ENCODE measurements at regions not wholly inside any gene's neighbourhood (a gene's known extent, or its start where the extent isn't known, plus 50 kb on each side); places are given as distances from the start of the nearest gene placed in this dataset.

DNA sequence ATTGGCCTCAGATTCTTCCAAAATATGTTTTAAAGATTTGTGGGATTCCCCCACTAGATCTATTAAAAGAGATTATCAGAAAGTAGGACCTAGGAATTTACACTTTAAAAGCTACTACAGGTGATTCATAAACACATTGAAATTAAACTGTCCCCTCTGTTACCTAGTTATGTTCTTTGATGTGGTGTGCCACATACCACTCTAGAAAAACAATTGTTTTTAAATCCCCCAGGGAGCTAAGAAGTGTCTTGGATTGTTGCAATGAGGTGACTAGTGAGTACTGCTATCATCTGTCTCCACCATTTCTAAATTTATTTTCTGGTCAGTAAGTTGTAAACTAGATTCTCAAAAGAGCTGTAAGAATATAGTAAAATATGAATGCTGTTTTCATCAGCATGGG is 214.5 kb upstream of the DOK6 start:
- ATAC-seq (no peak), DNase-seq (no peak)
- H3K4me1 Mint-ChIP-seq, result no peaks in the 10 kb centered on the region
- H3K9me3 Mint-ChIP-seq, result no peaks in the 10 kb centered on the region
- no peak overlapping the region for H3K4me3 Mint-ChIP-seq
- no peaks in the 10 kb centered on the region for H3K27me3 Mint-ChIP-seq
- H3K27ac Mint-ChIP-seq, result no peak overlapping the region

DNA sequence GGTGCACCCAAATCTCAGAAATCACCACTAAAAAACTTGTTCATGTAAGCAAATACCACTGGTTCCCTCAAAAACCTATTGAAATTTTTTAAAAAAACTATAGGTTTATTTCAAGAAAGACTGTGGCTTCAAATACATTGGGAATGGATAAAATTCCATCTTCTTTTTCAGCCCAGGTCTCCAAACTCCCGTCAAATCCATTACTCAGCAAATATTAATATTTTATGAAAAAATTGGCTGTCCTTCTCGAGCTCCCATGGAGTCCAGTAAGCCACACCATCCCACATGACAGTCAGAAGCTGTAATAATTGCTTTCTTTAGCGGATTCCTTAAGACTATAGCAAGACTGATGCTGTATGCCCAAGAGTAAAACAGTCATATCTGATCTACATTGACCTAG is 204.4 kb upstream of the DOK6 start:
- no peak for ATAC-seq
- Mint-ChIP-seq H3K27me3 (no peaks in the 10 kb centered on the region), H3K4me3 (no peak overlapping the region), H3K4me1 (no peaks in the 10 kb centered on the region), H3K9me3 (no peaks in the 10 kb centered on the region), H3K27ac (no peak overlapping the region)
- DNase-seq, result no peak

DNA sequence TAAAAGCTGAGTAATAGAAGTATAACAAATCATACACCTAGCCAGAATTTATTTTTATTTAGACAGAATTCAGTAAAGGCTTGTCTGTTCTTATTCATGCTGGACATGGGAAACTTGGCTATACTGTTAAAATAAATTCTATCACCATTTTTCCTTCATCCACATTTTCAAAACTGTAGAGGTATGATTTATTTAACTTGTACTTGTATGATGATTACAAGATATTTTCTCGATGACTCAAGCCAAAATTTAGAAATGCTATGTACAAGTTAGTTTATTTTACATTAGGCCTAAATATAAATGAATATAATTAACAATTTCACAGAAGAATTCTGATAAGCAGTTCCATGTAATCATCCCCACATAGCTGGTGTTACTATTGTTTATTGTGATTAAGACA is 194.8 kb upstream of the DOK6 start:
- no peak overlapping the region for H3K27ac Mint-ChIP-seq
- ATAC-seq (no peak), DNase-seq (no peak)
- H3K9me3 Mint-ChIP-seq, result no peaks in the 10 kb centered on the region
- H3K4me1 Mint-ChIP-seq, result no peaks in the 10 kb centered on the region
- no peak overlapping the region for H3K4me3 Mint-ChIP-seq
- H3K27me3 Mint-ChIP-seq, result no peaks in the 10 kb centered on the region

DNA sequence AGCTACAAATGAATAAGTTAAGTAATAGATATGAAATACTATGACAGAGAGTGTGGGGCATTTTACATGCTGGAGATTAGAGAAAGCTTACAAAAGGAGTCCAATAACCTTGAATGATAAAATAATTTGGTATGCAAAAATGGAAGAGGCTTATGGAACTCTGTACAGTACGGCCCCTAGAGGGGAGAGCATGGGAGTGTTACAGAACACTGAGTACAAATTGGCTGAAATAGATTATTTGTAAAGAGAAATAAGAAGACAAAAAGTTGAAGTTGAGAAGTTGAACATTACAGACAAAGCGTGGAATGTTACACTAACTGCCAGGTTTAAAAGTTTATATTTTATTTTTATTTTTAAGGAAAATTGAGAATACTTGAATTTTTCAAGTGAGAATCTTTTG is 192.1 kb upstream of the DOK6 start:
- ATAC-seq (no peak), DNase-seq (no peak)
- H3K9me3 Mint-ChIP-seq, result no peaks in the 10 kb centered on the region
- H3K27me3 Mint-ChIP-seq, result no peaks in the 10 kb centered on the region
- H3K4me1 Mint-ChIP-seq, result no peaks in the 10 kb centered on the region
- no peak overlapping the region for H3K27ac Mint-ChIP-seq
- no peak overlapping the region for H3K4me3 Mint-ChIP-seq

DNA sequence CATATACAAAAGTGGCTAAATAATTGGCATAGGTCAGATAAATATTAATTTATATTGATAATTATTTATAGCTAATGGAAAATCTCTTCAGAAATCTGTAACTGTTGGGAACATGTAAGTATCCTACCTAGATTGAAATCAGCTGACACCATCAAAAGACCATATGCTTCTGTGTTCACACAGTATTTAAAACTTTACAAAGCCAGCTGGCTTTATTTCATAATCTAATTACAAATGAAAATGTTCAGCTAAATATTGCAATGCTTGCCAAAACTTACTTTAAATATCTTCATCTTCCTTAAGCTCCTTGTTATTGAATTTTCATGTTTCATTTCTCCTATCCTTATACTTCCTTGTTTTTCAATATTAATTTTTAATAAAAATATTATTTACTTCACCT is 190.9 kb upstream of the DOK6 start:
- Mint-ChIP-seq H3K27ac (no peak overlapping the region), H3K9me3 (no peaks in the 10 kb centered on the region), H3K4me1 (no peaks in the 10 kb centered on the region), H3K27me3 (no peaks in the 10 kb centered on the region), H3K4me3 (no peak overlapping the region)
- no peak for DNase-seq
- ATAC-seq, result no peak

DNA sequence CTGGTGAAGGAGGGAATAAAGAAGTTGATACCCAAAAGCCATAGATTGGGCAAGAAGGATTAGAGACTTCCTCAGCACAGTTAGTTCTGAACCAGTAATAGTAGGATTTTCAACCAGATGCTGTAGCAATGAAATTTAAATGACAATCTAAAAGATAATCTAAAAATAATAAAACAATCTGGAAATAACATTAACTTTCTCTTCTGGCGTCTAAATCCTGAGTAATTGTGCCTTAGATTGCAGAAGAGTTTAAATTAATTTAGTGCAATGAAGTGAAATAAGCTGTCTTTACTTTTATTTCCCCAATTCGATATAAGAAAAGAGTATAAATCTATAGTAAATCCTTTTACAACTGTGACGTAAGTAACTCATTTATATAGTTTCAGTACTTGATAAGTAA is 186.8 kb upstream of the DOK6 start:
- DNase-seq, result no peak
- ATAC-seq, result no peak
- no peaks in the 10 kb centered on the region for H3K27me3 Mint-ChIP-seq
- H3K4me1 Mint-ChIP-seq, result no peaks in the 10 kb centered on the region
- no peak overlapping the region for H3K27ac Mint-ChIP-seq
- H3K4me3 Mint-ChIP-seq, result no peak overlapping the region
- H3K9me3 Mint-ChIP-seq, result no peaks in the 10 kb centered on the region

DNA sequence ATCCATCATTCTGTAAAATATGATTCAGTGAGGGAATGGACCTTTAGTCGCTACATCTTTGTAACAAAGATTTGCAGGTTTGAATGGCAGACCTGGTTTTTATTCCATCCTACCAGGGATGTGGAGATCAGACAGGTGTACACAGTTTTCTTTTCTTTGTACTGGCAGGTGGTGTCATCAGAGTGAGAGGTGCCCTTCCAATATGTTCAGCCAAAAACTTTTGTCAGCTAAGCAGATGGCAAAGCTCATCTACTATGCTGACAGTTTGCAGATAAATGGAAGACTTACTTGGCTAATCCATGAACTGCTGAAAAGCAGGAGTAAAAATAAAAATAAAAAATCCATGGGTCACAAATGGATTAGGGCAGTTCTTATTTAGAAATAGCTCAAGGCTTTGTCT is 185.5 kb upstream of the DOK6 start:
- no peaks in the 10 kb centered on the region for H3K27me3 Mint-ChIP-seq
- no peak overlapping the region for H3K27ac Mint-ChIP-seq
- no peak overlapping the region for H3K4me3 Mint-ChIP-seq
- H3K4me1 Mint-ChIP-seq, result no peaks in the 10 kb centered on the region
- no peak for DNase-seq
- no peaks in the 10 kb centered on the region for H3K9me3 Mint-ChIP-seq
- no peak for ATAC-seq

DNA sequence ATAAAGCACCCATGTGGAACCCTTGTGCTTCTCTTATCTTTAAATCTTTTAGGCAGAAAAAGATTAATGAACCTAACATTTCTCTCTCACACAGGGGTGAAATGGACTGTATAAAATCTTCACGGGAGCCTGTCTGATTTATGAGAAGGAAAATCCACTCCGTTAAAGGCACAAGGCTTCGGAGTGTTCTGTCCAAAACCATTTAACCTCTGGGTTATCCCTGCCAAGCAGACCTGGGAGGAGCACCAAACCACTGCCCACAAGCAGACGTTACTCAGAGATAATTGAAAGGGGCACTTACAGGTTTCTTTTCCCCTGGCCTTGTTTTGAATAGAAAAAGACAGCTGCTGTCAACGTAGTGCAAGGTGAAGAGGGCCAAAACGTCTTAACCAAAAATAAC is 184.4 kb upstream of the DOK6 start:
- H3K27me3 Mint-ChIP-seq, result no peaks in the 10 kb centered on the region
- DNase-seq (no peak), ATAC-seq (no peak)
- no peak overlapping the region for H3K27ac Mint-ChIP-seq
- no peaks in the 10 kb centered on the region for H3K4me1 Mint-ChIP-seq
- H3K9me3 Mint-ChIP-seq, result no peaks in the 10 kb centered on the region
- H3K4me3 Mint-ChIP-seq, result no peak overlapping the region

DNA sequence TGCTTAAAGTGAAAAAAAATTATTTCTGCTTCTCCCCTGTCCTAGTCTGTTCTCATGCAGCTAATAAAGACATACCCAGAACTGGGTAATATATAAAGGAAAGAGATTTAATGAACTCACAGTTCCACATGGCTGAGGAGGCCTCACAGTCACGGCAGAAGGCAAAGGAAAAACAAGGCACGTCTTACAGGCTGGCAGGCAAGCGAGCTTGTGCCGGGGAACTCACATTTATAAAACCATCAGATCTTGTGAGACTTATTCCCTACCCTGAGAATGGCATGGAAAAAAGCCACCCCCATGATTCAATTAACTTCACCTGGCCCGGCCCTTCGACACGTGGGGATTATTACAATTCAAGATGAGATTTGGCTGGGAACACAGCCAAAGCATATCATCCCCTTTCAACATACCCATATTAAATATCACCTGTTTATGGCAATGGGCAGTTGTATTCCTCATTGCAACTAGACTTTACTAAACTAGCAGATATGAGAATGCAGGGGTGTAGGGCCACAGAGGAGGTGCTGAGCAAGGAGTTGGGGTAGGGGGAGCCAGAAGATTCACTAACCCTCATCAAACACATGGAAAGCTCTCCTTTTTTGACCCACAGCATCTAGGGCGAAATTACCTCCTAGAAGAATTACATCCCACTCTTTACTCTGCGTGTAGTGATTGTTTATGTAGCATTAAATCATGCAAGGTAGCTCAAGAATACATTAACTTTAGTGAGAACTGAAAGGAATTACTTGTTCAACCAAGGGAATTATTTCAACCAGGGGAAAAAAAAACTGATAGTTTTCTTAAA is 183.3 kb upstream of the DOK6 start:
- Mint-ChIP-seq H3K27me3 (no peaks in the 10 kb centered on the region), H3K9me3 (no peaks in the 10 kb centered on the region), H3K4me3 (no peak overlapping the region), H3K27ac (no peak overlapping the region), H3K4me1 (no peaks in the 10 kb centered on the region)
- ATAC-seq, result no peak
- no peak for DNase-seq

DNA sequence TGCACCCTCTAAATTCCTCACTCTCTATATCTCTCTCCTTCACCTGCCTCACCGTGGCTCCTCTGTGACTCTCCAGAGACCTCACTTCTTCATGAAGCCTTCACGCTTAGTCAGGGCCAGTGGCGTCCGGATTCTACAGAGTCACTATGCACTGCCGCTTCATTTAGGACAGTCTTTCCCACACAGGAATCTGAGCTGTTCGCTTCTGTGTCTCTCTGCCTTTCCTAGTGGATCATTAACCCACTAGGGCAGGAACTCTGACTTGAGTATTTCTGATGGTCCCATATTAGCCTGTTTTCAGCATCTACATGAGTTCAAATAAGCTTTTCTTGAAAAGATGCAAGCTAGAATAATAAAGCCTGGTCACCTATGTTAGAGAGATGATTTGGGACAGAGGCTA is 180.2 kb upstream of the DOK6 start:
- no peak overlapping the region for H3K27ac Mint-ChIP-seq
- no peaks in the 10 kb centered on the region for H3K27me3 Mint-ChIP-seq
- DNase-seq (no peak), ATAC-seq (no peak)
- H3K4me3 Mint-ChIP-seq, result no peak overlapping the region
- no peaks in the 10 kb centered on the region for H3K9me3 Mint-ChIP-seq
- no peaks in the 10 kb centered on the region for H3K4me1 Mint-ChIP-seq

DNA sequence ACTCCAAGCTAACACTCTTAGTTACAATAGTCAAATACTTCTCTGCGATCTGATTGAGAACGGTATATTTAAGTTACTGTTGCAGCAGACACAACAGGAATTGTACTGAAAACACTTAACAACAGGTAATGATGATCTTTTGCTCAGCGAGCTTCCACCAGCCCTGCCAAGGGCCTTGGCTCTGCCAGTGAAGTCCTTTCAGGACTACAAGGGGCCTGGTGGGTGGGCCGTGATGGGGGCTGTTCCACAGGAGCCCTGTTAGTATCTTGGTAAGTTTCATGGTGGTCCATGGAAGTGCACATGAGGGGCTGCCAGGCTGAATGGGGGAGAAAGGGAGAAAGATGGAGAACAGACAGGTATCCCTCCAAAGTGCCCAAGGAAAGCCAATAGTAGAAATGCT is 178.6 kb upstream of the DOK6 start:
- no peaks in the 10 kb centered on the region for H3K9me3 Mint-ChIP-seq
- ATAC-seq, result no peak

DNA sequence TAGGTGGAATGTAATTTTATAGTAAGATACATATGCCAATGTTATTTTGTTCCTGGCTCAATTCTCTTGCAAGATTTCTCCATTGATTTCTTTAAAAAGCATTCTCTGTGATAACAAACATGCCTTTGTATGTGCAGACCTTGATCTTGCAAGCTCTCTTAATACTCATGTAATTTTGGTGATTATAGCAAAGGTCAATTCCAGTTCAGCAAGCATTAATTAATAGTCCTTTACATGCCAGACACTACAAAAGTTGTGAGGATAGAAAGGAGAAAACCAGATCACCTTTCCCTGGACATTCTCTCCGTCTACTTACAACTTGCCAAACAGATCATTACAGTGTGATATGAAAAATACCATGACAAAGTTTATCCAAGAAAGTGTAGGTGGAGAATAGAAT is 173.7 kb upstream of the DOK6 start:
- no peaks in the 10 kb centered on the region for H3K4me1 Mint-ChIP-seq
- H3K9me3 Mint-ChIP-seq, result no peaks in the 10 kb centered on the region
- H3K4me3 Mint-ChIP-seq, result no peak overlapping the region
- H3K27me3 Mint-ChIP-seq, result no peaks in the 10 kb centered on the region
- ATAC-seq, result no peak
- DNase-seq, result no peak
- H3K27ac Mint-ChIP-seq, result no peak overlapping the region

More for the DNA sequence above, 178.6 kb upstream of the DOK6 start:
- DNase-seq, result no peak
- Mint-ChIP-seq H3K27ac (no peak overlapping the region), H3K4me3 (no peak overlapping the region), H3K4me1 (no peaks in the 10 kb centered on the region), H3K27me3 (no peaks in the 10 kb centered on the region)

DNA sequence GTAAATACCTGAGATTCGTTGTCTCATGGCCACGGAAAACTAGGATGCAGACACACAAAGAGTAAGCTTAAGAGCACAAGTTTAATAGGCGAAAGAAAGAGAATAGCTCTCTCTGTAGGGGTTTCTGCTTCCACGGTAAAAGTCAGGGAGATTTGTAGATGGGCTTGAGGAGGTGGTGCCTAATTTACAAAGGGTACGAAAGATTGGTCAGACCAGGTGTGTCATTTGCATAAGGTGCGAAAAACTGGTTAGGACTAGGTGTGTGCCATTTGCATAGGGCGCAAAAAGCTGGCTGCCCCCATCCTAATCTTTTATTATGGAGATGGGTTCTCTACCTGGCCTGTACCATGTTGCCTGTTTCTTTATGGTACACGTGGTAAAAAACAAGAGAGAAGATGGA is 170.5 kb upstream of the DOK6 start:
- Mint-ChIP-seq H3K4me3 (no peak overlapping the region), H3K4me1 (no peaks in the 10 kb centered on the region), H3K9me3 (no peaks in the 10 kb centered on the region), H3K27me3 (no peaks in the 10 kb centered on the region), H3K27ac (no peak overlapping the region)
- ATAC-seq (no peak), DNase-seq (no peak)

DNA sequence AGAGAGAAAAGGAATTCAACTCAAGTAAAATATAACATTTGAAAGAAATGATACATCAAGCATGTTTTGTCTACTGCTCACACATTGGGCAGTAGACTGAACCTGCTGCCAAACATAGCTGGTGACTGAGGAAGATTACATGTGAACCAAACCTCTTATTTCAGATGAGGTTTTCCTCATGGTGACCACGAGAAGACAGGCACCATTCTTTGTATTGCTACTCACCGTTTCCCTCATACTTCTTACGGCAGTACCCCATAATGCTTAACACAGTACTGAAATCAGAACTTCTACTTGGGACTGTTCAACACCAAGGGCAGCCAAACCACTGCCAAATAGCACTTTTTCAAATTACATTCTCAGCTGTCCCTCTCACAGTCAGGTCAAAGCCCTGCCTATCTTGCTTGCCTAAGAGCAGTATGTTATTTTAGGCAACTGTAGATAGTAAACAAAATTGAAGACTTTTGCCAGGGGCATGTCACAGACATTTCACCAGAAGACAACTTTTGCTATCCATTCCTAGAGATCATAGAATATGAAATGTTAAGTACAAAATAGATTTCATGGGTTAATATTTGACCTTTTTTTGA is 167.1 kb upstream of the DOK6 start:
- H3K4me1 Mint-ChIP-seq, result no peaks in the 10 kb centered on the region
- H3K27ac Mint-ChIP-seq, result no peak overlapping the region
- H3K9me3 Mint-ChIP-seq, result peaks cover 0 to 6% of the 10 kb centered on the region in 2 donors
- DNase-seq (no peak), ATAC-seq (no peak)
- no peaks in the 10 kb centered on the region for H3K27me3 Mint-ChIP-seq
- H3K4me3 Mint-ChIP-seq, result no peak overlapping the region

DNA sequence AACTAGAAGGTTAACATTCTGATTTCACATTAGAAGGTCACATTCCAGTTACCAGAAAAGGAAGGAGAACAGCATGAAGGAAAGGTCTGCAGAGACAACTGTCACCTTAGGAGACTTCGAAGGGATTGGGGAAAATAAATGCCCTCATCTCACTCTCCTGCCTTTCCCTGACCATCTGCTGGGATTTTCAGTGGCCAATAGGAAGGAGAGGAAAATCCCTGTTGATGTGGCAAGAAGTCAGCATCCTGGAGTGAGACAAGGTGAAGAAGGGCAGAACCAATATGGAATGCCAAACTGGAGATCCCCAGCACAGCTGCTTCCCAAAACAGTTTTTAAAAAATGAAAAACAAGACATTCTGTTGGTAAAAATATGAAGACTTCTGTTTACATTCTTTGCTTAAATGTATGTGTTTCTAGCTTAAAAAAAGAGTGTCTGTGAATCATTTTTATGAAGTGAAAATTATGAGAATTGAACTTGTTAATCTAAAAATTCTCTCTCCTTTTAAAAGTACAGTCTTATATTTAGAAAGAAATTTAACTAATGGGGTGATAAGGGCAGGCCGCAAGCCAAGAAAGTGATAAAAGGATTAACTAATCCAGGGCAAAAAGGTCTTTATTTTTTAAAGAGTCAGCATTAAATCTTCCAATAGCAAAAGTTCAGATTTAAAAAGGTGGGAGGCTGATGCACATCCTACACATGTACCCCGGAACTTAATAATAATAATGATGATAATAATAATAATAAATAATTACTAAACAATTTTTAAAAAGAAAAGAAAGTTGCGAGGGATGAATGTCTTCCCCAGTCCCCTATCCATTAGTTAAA is 160.6 kb upstream of the DOK6 start:
- H3K27ac Mint-ChIP-seq, result no peak overlapping the region
- no peaks in the 10 kb centered on the region for H3K4me1 Mint-ChIP-seq
- no peak overlapping the region for H3K4me3 Mint-ChIP-seq
- ATAC-seq (no peak), DNase-seq (no peak)
- H3K9me3 Mint-ChIP-seq, result peaks cover 0 to 6% of the 10 kb centered on the region in 2 donors
- no peaks in the 10 kb centered on the region for H3K27me3 Mint-ChIP-seq

DNA sequence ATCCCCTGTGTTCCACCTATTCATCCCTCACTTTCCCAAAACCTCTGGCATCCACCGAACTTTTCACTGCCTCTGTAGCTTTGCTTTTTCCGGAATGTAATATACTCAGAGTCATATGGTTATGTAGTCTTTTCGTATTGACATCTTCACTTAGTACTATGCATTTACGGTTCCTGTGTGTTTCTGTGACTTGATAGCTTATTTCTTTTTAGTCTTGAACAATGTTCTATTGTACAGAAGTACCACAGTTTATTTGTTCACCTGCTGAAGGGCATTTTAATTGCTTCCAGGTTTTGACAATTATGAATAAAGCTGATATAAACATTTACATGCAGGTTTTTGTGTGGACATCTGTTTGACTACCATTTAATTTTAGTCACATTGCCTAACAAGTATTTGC is 154.7 kb upstream of the DOK6 start:
- H3K9me3 Mint-ChIP-seq, result no peaks in the 10 kb centered on the region

More for the DNA sequence above, 154.7 kb upstream of the DOK6 start:
- ATAC-seq, result no peak
- Mint-ChIP-seq H3K27me3 (no peaks in the 10 kb centered on the region), H3K4me1 (no peaks in the 10 kb centered on the region), H3K27ac (no peak overlapping the region), H3K4me3 (no peak overlapping the region)
- no peak for DNase-seq

All from stimulated activated naive CD8-positive, alpha-beta T cell treated with anti-CD3 and anti-CD28 coated beads, Interleukin-15, amount 100 ng/mL, for 72 hours (primary cell).